CD4-positive, alpha-beta T cell treated with Interleukin-17A for 4 hours (primary cell): ENCODE measurements at regions not wholly inside any gene's neighbourhood (a gene's known extent, or its start where the extent isn't known, plus 50 kb on each side); places are given as distances from the start of the nearest gene placed in this dataset.

Source experiments
- DNase-seq: peaks from one replicate; pipeline ENCODE4 v3.0.0-alpha.2; 2020; ENCODE audit warnings: mixed read lengths

GRCh38 chr4:179751669-179752068 is 2309.4 kb upstream of the AGA start:
- DNase-seq: no peak

GRCh38 chr4:179755322-179755721 is 2313.1 kb upstream of the AGA start:
- no peak for DNase-seq

- DNase-seq: no peak
These were observed 2315.4 kb upstream of the AGA start for GRCh38 chr4:179757641-179758040.

- DNase-seq: no peak
These were observed 2320.6 kb upstream of the AGA start for GRCh38 chr4:179762840-179763239.

DNA sequence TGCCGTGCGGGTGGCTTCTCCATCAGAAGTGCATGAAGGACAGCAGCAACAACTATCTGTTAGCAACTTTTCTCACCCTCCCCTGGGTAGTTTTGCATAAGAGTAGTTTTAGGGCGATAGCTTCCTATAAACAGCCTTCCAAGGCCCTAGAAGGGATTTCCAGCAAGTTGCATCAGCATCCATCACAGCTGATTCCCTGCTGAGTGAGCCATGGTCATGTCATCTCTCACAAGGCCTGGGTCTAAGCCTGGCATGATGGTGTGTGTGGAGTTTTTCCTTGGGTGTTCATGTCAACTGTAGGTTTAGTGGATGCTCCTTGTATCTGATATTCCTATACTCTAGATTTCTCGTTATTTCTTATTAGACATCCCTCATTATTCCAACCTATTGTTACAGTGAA is 2324.7 kb upstream of the AGA start:
- DNase-seq: no peak

DNA sequence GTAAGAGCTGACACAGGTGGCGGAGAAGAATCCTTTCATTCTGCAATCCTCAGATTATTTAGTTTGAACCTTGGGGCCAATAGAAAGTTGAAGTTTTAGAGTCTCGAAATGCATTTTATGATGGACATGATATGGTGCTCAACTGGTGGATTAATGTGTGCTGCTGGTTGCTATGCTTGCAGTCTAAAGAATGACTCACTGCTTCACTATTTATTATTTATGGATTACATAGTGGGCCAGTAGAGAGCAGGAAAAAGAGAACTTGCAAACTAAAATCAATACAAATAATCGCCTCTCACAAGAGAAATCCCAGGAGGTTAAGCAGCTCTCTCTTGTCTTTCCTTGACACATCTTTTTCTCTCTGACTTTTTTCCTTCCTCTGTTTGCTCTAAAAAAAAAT is 2326.8 kb upstream of the AGA start:
- no peak for DNase-seq

- DNase-seq: no peak
These were observed 2355.5 kb upstream of the AGA start for GRCh38 chr4:179797738-179798137.

DNA sequence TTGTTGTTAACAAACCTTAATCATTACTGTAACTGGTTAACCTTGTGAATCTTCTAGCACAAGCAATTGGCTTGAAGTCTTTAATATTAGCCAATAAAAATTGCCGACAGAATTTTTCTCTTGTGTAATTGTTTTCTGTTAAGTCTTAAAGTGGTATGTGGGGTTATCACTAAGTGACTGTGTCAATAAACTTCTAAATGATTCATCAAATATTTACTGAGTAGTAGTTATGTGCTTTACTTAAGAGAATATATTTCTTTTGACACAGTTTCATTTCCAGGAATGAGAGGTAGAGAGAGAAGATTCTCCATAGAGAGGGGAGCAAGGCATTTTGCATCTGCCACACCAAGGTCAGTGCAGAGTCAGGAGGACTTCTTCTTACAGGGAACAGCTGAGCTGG is 2361.6 kb upstream of the AGA start:
- no peak for DNase-seq

DNA sequence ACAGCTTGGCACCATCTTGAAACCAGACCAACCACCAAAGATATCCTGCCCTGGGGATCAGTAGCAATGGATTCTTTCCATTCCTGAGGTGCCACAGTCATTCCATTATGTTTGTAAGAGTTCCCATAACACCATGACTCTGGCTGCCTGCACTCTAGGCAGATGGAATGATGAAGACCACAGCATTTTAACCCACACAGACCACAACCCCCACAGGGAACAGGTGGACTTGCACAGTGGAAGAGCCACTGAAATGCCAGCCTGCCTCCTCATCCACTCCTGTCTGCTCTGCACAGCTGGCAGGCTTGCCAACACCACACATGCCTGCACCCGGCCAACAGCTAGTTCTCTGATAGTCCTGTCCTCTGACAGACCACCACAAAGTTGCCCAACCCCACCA is 2362.2 kb upstream of the AGA start:
- no peak for DNase-seq

DNA sequence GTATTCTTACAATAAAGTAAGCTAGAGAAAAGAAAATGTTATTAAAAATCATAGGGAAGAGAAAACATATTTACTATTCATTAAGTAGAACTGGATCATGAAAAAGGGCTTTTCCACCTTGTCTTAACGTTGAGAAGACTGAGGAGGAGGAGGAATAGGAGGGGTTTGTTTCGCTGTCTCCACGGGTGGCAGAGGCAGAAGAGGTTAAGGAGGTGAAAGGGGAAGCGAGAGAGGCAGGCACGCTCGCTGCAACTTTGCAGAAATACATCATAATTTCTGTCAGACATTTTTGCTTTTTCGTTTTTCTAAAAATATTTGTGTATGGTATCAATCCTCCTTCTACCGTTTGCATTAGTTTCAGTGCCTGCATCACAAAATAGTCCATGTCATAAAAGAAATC is 2375.1 kb upstream of the AGA start:
- no peak for DNase-seq

DNA sequence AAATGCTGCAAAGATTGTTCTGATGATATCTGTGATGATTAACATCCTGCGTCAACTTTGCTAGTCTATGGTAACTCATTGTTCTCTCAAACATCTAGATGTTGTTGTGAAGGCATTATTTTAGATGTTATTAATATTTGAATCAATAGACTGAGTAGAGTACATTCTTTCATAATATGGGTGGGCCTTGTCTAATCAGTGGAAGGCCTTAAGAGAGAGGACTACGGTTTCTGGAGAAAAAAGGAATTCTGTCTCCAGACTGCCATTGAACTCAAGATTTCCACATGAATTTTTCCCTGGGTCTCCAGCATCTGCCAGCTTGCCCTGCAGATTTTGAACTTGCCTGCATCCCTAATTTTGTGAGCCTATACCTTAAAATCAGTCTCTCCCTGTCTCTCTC is 2381.1 kb upstream of the AGA start:
- DNase-seq: no peak

- DNase-seq: no peak
These were observed 2389.0 kb upstream of the AGA start for GRCh38 chr4:179831274-179831673.

DNA sequence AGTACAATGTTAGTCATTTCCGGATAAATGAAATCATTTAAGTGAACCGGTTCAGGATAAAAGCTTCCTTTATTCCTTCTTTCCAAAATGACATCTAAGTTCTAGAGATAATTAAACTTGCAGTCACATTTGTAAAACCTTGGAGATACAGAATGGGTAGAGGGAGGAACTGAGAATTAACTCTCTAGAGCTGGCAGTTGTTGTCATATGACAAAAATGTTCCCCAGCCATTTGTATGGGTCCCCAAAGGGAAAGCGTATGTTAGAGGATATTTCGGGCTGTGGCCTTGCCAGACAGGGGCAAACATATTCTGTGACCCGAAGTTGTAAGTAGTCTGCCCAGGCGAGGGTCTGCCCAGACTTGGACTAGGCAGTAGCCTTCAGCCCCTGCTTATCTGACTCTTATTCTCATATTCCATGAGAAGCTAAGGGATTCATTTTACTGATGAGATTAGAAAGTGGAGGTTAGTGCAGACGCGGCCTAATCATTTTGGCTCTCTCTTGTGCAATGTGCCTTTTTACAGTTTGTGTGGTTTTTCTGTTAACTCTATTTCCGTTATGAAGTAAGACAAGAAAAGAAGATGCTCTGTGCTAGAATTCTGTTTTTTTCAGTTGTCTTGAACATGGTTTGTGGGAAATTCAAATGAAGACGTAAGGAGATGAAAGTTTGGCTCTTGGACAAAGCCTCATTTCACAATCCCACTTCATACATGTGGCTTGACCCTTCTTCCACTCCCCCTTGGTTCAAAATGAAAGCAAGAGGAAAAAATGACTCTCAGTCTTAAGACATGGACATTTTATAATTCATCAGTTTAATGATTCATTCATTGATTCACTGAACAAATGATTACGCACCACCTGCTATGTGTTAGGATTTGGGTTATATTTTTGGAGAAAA is 2394.2 kb upstream of the AGA start:
- DNase-seq: no peak

DNA sequence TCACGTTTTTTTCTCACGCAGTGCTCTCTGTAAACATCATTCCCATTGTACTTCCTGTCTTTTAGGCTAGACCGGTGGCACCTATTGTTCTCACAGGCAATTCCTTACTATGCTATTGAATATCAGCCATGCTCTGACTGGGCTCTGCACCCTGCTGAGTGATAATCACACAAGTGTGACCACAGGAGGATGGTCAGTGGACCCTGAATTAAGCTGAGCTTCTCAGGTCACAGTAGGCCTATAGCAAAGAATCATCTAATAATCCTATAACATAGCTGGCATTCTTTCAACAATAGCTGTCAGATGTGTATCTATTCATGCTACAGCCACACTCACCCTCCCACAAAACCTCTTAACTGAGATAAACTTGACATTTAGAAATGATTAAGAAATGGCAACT is 2399.8 kb upstream of the TENM3 start:
- DNase-seq: no peak

DNA sequence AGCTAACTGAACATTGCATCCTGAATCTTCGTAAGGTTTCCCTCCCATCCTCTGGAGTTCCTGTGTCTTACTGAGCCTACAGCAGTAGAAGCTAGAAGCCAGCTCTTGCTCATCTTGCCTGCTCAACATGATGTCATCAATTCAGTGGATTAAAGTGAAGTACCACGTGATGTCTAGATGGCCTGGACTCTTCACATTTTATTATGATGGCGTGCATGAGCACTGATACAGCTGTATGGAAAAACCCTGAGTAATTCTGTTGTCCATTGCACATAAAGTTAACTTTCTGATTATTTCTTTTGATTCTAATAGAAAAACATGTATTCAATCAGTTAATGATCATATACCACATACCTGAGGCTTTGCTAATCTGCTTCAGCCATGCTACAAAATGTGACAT is 2387.7 kb upstream of the TENM3 start:
- DNase-seq: no peak

GRCh38 chr4:179858221-179858620 is 2385.0 kb upstream of the TENM3 start:
- no peak for DNase-seq

DNA sequence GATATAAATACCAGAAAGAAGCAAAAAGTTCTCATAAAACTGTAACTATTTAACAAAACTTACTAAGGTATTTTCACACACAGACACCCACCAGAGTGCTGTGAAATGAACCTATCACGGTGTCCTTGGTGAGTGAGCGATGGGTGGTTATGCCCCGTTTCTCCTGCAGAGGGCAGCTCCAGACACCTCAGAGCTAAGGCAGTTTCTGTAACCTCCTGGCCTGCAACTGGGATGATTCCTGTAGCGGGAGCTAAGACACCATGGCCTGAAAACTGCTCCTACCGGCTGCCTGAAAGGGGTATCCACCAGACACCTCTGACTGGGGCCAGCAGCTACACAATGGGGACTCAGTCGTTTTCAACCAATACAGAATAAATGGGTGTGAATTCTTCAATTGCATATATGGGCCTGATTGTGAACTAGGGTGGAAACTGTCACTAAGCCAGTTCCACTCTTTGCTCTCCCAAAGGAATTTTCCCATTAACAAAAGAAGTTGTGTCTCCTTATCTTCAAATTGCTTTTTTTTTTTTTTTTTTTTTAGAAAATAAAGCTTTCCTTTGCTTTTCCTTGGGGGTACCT is 2375.8 kb upstream of the TENM3 start:
- peak; percentile 2 for DNase-seq

DNA sequence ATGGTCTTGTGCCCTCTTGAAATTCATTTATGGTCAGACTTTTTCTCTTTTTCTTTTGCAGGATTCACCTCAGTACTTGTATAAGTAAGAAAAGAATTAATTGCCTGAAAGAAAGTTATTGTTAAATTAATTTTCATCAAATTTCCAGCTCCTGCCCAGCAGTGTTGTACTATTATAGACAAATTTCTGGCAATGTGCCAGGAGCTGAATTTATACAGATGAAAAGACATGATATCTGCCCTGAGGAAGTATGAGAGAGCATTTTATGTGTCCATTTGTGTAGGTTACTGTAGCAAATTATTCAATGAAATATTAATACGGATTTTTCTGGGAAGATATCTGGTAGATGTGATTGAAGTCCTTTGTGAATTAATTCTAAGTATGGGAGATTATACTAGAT is 2371.5 kb upstream of the TENM3 start:
- no peak for DNase-seq

- no peak for DNase-seq
These were observed 2370.4 kb upstream of the TENM3 start for GRCh38 chr4:179872755-179873154.

- no peak for DNase-seq
These were observed 2362.4 kb upstream of the TENM3 start for GRCh38 chr4:179880756-179881155.

DNA sequence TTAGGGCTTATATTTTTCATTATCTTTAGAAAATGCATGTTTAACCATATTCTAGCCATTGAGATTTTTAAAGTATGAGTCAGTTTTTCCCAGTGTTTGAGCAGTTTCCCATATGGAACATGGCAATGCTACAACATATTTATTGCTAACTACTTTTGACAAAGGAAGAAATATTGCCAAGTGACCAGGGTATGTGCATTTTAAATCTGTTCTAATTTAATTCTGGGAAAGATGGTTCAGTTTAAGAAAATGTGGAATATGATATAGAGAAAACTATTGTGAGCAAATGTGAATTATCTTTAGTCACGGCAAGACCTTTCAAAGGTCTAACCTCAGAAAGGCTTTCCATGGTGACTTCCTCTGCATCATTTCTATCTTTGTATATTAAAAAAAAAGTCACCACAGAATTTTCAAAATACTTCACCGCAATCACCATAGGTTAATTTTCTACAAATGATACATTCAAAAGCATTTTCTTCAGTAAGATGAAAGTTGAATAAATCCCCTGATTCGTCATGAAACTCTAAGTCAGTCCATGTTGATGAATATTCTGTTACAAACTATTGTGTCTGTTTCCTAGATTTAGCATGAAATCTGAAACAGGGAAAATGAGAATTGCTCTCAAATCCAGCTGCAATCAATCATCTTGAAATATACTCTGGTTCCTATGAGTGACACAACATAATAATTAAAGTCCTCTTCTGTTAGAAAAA is 2349.0 kb upstream of the TENM3 start:
- no peak for DNase-seq

DNA sequence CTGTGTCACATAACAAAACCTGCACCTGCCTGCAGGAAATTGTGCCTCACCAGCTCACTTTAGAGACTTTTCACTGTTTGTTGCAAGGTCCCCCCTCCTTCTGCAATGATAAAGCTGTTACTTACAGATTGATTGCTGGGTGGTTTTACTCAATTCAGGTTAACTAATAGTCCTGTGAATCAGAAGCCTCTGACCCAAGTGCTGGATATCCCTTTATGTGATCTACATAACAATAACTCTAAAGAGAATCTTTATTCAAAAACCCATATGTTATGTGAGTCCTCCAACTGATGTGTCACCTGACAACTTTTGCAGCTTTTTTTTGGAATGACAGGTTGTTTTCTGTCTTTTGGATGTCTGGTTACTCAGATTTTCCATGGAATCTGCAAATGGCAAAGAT is 2323.6 kb upstream of the TENM3 start:
- DNase-seq: no peak

DNA sequence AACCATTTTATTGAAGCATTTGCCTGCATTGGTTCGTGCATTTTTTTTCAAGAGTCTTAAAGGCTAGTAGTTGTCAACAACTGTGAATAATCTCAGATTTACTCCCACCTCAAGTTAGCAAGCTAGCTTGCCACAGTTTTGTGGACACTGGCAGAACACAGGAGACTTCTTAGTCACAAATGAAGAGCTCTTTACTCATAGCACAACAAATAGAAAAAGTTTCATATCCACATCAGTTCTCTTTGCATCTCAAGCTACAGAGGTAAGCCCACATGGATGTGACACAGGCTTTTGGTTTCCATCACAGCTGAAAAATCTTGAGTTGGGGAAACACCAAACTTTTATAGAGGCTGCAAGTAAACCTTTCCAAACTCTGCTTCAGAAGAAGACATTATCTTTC is 2315.7 kb upstream of the TENM3 start:
- no peak for DNase-seq

DNA sequence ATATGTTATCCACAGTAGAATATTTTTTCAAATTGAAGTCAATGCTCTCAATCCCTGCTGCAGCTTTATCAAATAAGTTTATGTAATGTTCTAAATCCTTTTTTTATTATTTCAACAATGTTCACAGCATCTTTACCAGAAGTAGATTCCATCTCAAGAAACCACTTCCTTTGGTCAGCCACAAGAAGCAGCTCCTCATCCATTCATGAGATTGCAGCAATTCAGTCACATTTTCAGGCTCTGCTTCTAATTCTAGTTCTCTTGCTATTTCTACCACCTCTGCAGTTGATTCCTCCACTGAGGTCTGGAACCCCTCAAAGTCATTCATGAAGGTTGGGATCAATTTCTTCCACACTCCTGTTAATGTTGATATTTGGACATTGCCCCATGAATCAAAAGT is 2301.3 kb upstream of the TENM3 start:
- no peak for DNase-seq
